HG03097 (cell line): ENCODE measurements at regions not wholly inside any gene's neighbourhood (a gene's known extent, or its start where the extent isn't known, plus 50 kb on each side); places are given as distances from the start of the nearest gene placed in this dataset.

ENCODE experiments used
- ATAC-seq: cut with Tn5 transposase; IDR thresholded peaks from one replicate; pipeline ENCODE4 v1.9.1; 2021; ENCODE audit not compliant: unreplicated experiment, low FRiP score

GRCh38 chr4:187209921-187210613, 486.4 kb upstream of the FAT1 start:
- ATAC-seq: no peak

GRCh38 chr4:187212446-187213080, 488.9 kb upstream of the FAT1 start:
- no peak for ATAC-seq

DNA sequence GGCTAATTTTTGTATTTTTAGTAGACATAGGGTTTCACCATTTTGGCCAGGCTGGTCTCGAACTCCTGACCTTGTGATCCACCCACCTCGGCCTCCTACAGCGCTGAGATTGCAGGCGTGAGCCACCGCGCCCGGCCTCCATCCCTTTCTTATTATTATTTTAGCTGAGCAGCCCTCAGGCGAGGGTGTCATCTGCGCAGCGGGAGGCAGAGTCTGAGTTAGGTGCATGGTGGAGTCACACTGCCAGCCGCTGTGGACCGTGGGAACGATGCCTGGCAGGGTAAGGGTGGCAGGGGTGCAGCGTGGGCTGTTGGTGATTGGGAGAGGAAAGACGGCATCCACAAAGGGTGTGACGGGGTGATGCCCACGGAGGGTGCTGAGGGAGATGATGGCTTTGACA, 491.8 kb upstream of the FAT1 start:
- no peak for ATAC-seq

- ATAC-seq: no peak
Observed at GRCh38 chr4:187218705-187219245, 495.1 kb upstream of the FAT1 start.

GRCh38 chr4:187224560-187224959, 500.9 kb upstream of the FAT1 start:
- no peak for ATAC-seq

DNA sequence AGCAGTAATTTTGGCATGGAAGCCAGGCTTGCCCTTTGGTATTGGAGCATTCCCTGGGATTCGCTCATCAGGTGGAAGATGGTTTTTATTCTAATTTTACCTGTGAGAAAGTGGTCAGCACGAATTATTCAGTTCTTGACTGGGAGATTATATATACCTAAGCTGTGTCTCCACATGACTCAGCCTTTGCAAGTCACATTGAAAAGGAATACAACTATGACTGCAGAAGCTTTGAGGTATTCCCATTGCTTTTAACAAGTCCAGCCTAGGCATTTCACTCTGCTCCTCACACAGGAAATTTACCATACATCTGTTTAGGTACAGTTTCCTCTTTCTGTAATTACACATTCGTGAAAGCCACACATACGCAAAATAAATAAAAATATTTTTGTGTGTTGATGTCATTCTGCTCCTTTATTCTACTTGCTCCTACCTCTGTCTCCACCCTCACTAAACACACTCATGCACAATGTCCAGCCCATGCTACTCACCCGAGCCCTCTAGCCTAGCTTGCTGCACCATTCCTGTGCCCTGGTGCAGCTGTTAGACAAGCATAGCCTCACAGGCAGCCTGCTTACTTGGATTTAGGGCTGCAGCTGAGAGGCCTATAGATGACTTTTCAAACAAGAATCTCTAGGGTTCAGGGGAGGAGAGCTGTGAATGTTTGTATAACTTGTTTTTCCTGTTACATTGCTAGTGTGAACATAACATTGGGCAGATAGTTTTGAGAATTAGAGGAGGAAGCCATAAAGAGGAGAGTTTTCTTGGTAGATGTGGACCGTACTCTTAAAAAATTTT, 504.4 kb upstream of the FAT1 start:
- ATAC-seq: no peak

- ATAC-seq: no peak
Observed at GRCh38 chr4:187232196-187232595, 508.5 kb upstream of the FAT1 start.

DNA sequence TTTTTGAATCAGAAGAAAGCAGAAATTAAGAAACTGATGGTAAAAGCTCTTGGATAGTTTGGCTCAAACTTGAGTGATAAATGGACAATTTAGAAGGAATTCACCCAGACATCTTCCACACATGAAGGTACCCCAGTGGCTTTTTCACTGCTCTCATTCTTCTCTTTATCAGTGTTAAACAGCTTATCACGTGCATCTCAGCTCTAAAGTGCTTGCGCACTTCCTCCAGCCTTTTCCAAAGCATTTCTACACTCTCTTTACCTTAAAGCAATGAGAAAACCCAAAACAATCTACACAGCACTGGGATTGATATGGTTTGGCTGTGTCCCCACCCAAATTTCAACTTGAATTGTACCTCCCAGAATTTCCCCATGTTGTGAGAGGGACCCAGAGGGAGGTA, 509.1 kb upstream of the FAT1 start:
- ATAC-seq: no peak

DNA sequence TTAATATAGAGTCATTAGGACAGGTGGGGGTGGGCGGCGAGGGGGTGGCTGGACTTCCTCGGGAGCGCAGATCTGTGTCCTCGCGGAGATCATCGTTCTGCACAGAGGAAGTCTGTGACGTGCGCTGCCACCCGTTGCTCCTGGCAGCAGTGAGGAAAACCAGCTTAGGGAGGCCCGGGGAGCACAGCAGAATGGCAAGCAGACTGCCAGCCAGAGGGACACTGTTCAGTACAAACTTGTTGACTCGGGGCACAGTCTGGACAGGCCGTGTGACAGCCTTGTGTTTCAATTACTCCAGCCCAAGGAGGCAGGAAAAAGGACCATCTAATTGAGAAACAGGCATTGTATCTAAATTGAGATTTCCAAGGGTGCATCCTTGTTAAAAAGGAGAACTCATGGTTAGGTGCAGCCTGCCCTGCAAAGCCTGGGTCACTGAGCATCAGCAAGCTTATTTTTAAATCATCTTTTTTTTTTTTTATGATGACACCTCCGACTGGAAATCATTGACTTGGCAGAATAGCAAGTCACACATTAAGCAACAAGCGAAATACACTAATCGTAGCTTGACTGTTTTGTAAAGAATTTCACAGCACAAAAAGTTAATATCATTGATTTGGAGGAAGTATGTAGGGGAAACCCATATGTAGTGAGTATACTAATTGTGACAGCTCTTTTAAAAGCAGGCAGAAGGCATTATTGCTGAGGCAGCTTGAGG, 512.0 kb upstream of the FAT1 start:
- no peak for ATAC-seq

GRCh38 chr4:187236209-187236890, 512.7 kb upstream of the FAT1 start:
- no peak for ATAC-seq

DNA sequence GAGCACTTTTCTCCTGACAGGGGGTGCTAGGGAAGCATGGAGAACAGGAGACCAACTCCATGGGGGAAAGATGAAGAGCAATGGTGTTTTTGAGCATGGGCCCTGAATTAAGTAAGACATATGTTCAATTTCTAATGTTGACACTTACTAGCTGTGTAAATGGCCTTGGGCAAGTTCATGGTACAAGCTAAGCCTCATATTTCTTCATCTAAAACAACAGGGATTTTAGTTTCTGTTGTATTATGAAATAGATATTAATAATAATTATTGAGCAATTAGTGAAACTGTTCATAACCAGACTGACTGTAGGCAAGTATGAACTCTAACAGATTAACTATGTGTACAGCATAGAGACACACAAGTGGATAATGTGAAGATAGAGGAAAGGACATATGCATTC, 515.0 kb upstream of the FAT1 start:
- no peak for ATAC-seq

DNA sequence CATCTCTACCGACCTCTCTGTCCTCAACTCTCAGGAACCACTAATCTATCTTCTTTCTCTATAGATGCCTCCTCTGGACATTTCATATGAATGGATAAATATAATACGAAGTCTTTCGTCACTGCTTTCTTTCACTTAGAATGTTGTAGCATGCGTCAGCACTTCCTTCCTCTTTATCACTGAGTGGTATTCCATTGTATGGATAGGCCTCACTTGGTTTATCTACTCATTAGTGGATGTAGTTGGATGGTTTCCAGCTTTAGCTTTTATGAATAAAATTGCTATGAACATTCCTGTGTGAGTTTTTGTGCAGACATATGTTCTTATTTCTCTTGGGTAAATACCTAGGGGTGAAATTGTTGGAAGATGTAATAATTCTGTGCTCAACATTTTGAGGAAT, 528.2 kb upstream of the FAT1 start:
- no peak for ATAC-seq

DNA sequence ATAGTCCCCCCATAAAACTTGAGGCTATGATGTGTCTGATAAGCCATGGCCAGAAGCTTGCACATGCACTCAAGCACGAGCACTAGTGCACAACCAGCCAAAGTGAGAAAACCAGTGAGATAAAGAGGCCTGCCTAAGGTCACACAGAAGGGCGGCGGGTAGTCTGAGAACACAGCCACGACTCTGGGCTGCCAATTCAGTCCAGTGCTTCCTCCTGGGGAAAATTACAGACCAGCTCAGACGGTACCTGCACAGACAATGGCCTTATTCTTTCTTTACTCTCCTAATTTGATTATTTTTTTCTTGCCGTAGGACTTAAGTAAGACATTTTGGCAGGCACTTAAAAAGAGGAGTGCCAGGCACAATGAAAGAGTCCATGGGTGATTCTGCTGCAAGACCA, 533.2 kb upstream of the FAT1 start:
- ATAC-seq: no peak

- no peak for ATAC-seq
Observed at GRCh38 chr4:187258651-187259401, 535.2 kb upstream of the FAT1 start.

- no peak for ATAC-seq
Observed at GRCh38 chr4:187268940-187269339, 545.3 kb upstream of the FAT1 start.

DNA sequence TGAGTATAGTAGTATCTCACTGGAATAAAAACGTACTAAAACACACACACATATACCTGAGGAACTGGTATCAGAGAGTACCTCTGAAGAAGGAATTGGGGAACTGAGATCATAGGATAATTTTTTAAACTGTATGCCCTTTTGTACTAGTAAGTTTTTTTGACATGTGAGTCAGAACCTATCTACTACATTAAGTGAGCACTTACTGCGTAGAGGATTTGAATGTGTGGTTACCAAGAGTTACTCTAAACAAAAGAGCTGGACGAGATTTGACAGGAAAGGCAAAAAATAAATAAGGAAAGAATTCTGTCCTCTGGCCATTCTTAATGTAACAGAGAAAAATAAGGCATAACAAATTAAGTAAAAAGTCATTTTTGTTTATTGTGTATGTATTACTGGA, 546.5 kb upstream of the FAT1 start:
- no peak for ATAC-seq

GRCh38 chr4:187271848-187272247, 548.2 kb upstream of the FAT1 start:
- no peak for ATAC-seq

DNA sequence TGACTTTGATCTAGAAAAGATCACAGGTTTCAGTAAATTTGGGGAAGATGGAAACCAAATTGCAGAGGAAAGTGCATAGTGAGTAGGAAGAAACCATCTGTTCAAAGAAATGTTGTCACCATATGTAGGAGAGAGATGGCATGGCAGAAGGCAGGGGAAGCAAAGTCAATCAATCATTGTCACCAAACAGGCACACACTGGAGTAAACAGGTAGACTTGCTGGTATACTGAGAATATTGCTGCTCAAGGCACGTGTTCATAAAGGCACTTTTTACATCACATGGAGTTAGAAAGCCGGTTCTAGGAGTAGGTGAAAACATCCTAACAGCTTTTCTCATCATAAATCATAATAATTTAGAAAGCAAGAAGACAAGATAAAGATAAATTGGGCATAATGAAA, 550.5 kb upstream of the FAT1 start:
- no peak for ATAC-seq

DNA sequence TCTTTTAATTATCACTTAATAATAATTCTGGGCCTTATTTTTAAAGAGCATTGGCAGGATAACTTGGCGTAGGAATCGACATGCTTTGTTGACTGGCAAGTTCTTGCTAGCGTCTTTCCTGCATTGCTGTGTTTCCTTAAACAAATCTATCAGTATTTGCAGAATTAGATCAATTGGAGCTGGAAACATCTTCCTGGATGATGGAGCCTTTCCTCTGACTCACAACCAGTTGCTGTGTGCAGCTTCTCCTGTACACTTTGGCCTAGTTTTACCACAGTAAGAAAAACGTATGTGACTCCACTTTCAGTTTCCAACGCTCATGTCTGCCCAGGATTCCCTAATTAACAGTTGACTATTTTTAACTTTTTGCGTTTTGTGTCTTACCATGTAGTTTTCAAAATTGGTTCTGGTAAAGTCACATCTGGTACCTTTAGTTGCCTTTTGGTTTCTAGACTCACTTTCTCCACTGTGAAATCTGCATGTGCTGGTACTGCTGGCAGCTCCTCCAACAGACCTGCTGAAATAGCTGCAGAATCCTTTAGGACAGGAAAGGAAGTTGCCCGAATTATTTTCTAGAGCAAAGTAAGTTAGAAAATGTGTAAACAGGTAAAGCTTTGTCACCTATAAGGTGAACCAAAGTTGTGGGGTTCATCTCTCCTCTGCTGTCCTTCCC, 553.2 kb upstream of the FAT1 start:
- no peak for ATAC-seq
